ENCODE measurements at regions not wholly inside any gene's neighbourhood (a gene's known extent, or its start where the extent isn't known, plus 50 kb on each side); places are given as distances from the start of the nearest gene placed in this dataset.

- H4K91ac ChIP-seq (ENCODE audit: low read length): no peak overlapping the region
- H3K36me3 ChIP-seq (ENCODE audit: control insufficient read depth in 1 of 2, insufficient read depth in 2 of 2, low read depth in 1 of 2, low read length in 2 of 2): no peaks in the 10 kb centered on the region
- no peak overlapping the region for H3K4me3 ChIP-seq (ENCODE audit: insufficient read depth in 1 of 2, low read depth in 1 of 2, low read length in 2 of 2)
- H3K18ac ChIP-seq (ENCODE audit: low read depth in 1 of 2, low read length in 2 of 2): no peak overlapping the region
- no peaks in the 10 kb centered on the region for H3K27me3 ChIP-seq (ENCODE audit: control insufficient read depth in 1 of 2, insufficient read depth in 1 of 2, low read length in 2 of 2)
- H2AK5ac ChIP-seq (ENCODE audit: low read length, severe bottlenecking): no peak overlapping the region
- H2BK15ac ChIP-seq (ENCODE audit: low read depth, poor library complexity, severe bottlenecking): no peak overlapping the region
- no peak for DNase-seq
- H3K4me1 ChIP-seq (ENCODE audit: control insufficient read depth, insufficient read depth, low read depth, low read length): no peaks in the 10 kb centered on the region
- H3K27ac ChIP-seq (ENCODE audit: low read length, poor library complexity, severe bottlenecking): no peak overlapping the region
- no peak overlapping the region for H2BK5ac ChIP-seq (ENCODE audit: low read depth, low read length, poor library complexity, severe bottlenecking)
- H3K23ac ChIP-seq (ENCODE audit: low read length in 2 of 2): no peak overlapping the region
- no peak overlapping the region for H3K4me2 ChIP-seq (ENCODE audit: low read length, poor library complexity, severe bottlenecking)
- H3K9me3 ChIP-seq (ENCODE audit: control insufficient read depth, low read length): peaks cover under 1% of the 10 kb centered on the region
- H2AFZ ChIP-seq (ENCODE audit: low read depth, low read length): no peak overlapping the region
- H3K9ac ChIP-seq (ENCODE audit: low read length): no peak overlapping the region
- no peaks in the 10 kb centered on the region for H3K79me1 ChIP-seq (replicated peaks; ENCODE audit: low read length, poor library complexity, severe bottlenecking)
- H3K14ac ChIP-seq (ENCODE audit: low read length in 2 of 2): no peak overlapping the region
- no peak overlapping the region for H3K4ac ChIP-seq (ENCODE audit: low read depth in 1 of 2, low read length in 2 of 2)
- WGBS: 75% methylated on average over 1 of the region's 1 CpG
- no peak overlapping the region for H2BK120ac ChIP-seq (ENCODE audit: low read depth, low read length)
- H4K8ac ChIP-seq (ENCODE audit: low read length): no peak overlapping the region
- H2BK12ac ChIP-seq (ENCODE audit: low read length in 2 of 2): no peak overlapping the region
Observed at GRCh38 chr4:45578874-45579273, 545.0 kb downstream of the GABRG1 start.

- Histone ChIP-seq H4K8ac (ENCODE audit: low read length) (no peak overlapping the region), H3K18ac (ENCODE audit: low read depth in 1 of 2, low read length in 2 of 2) (no peak overlapping the region), H2AK5ac (ENCODE audit: low read length, severe bottlenecking) (no peak overlapping the region), H3K4me3 (ENCODE audit: insufficient read depth in 1 of 2, low read depth in 1 of 2, low read length in 2 of 2) (no peak overlapping the region), H3K14ac (ENCODE audit: low read length in 2 of 2) (no peak overlapping the region), H2BK12ac (ENCODE audit: low read length in 2 of 2) (no peak overlapping the region), H2AFZ (ENCODE audit: low read depth, low read length) (no peak overlapping the region), H3K36me3 (ENCODE audit: control insufficient read depth in 1 of 2, insufficient read depth in 2 of 2, low read depth in 1 of 2, low read length in 2 of 2) (no peaks in the 10 kb centered on the region), H3K9ac (ENCODE audit: low read length) (no peak overlapping the region), H3K79me1 (replicated peaks; ENCODE audit: low read length, poor library complexity, severe bottlenecking) (no peaks in the 10 kb centered on the region), H2BK5ac (ENCODE audit: low read depth, low read length, poor library complexity, severe bottlenecking) (no peak overlapping the region), H2BK120ac (ENCODE audit: low read depth, low read length) (no peak overlapping the region), H3K27me3 (ENCODE audit: control insufficient read depth in 1 of 2, insufficient read depth in 1 of 2, low read length in 2 of 2) (no peaks in the 10 kb centered on the region), H3K4me2 (ENCODE audit: low read length, poor library complexity, severe bottlenecking) (no peak overlapping the region), H2BK15ac (ENCODE audit: low read depth, poor library complexity, severe bottlenecking) (no peak overlapping the region), H4K91ac (ENCODE audit: low read length) (no peak overlapping the region), H3K9me3 (ENCODE audit: control insufficient read depth, low read length) (no peaks in the 10 kb centered on the region), H3K23ac (ENCODE audit: low read length in 2 of 2) (no peak overlapping the region), H3K4ac (ENCODE audit: low read depth in 1 of 2, low read length in 2 of 2) (no peak overlapping the region), H3K27ac (ENCODE audit: low read length, poor library complexity, severe bottlenecking) (no peak overlapping the region), H3K4me1 (ENCODE audit: control insufficient read depth, insufficient read depth, low read depth, low read length) (no peaks in the 10 kb centered on the region)
- no peak for DNase-seq
- WGBS: 59% methylated on average over 2 of the region's 2 CpGs
Observed at GRCh38 chr4:45576275-45576674, 547.6 kb downstream of the GABRG1 start.

- Histone ChIP-seq H4K91ac (ENCODE audit: low read length) (no peak overlapping the region), H3K9me3 (ENCODE audit: control insufficient read depth, low read length) (no peaks in the 10 kb centered on the region), H2AK5ac (ENCODE audit: low read length, severe bottlenecking) (no peak overlapping the region), H3K4me2 (ENCODE audit: low read length, poor library complexity, severe bottlenecking) (no peak overlapping the region), H3K14ac (ENCODE audit: low read length in 2 of 2) (no peak overlapping the region), H2BK15ac (ENCODE audit: low read depth, poor library complexity, severe bottlenecking) (no peak overlapping the region), H3K9ac (ENCODE audit: low read length) (no peak overlapping the region), H2AFZ (ENCODE audit: low read depth, low read length) (no peak overlapping the region), H3K23ac (ENCODE audit: low read length in 2 of 2) (no peak overlapping the region), H3K79me1 (replicated peaks; ENCODE audit: low read length, poor library complexity, severe bottlenecking) (no peaks in the 10 kb centered on the region), H2BK5ac (ENCODE audit: low read depth, low read length, poor library complexity, severe bottlenecking) (no peak overlapping the region), H3K27me3 (ENCODE audit: control insufficient read depth in 1 of 2, insufficient read depth in 1 of 2, low read length in 2 of 2) (no peaks in the 10 kb centered on the region), H3K4ac (ENCODE audit: low read depth in 1 of 2, low read length in 2 of 2) (no peak overlapping the region), H3K18ac (ENCODE audit: low read depth in 1 of 2, low read length in 2 of 2) (no peak overlapping the region), H2BK12ac (ENCODE audit: low read length in 2 of 2) (no peak overlapping the region), H4K8ac (ENCODE audit: low read length) (no peak overlapping the region), H2BK120ac (ENCODE audit: low read depth, low read length) (no peak overlapping the region), H3K27ac (ENCODE audit: low read length, poor library complexity, severe bottlenecking) (no peak overlapping the region), H3K36me3 (ENCODE audit: control insufficient read depth in 1 of 2, insufficient read depth in 2 of 2, low read depth in 1 of 2, low read length in 2 of 2) (no peaks in the 10 kb centered on the region), H3K4me1 (ENCODE audit: control insufficient read depth, insufficient read depth, low read depth, low read length) (no peaks in the 10 kb centered on the region), H3K4me3 (ENCODE audit: insufficient read depth in 1 of 2, low read depth in 1 of 2, low read length in 2 of 2) (no peak overlapping the region)
- DNase-seq: no peak
- WGBS: 60% methylated on average over 1 of the region's 1 CpG
Observed at GRCh38 chr4:45569619-45570018, 554.2 kb downstream of the GABRG1 start.

GRCh38 chr4:45568694-45569093 lies 555.2 kb downstream of the GABRG1 start:
- no peak overlapping the region for H3K18ac ChIP-seq (ENCODE audit: low read depth in 1 of 2, low read length in 2 of 2)
- H4K91ac ChIP-seq (ENCODE audit: low read length): no peak overlapping the region
- no peak overlapping the region for H3K14ac ChIP-seq (ENCODE audit: low read length in 2 of 2)
- H3K36me3 ChIP-seq (ENCODE audit: control insufficient read depth in 1 of 2, insufficient read depth in 2 of 2, low read depth in 1 of 2, low read length in 2 of 2): no peaks in the 10 kb centered on the region
- H3K23ac ChIP-seq (ENCODE audit: low read length in 2 of 2): no peak overlapping the region
- no peaks in the 10 kb centered on the region for H3K4me1 ChIP-seq (ENCODE audit: control insufficient read depth, insufficient read depth, low read depth, low read length)
- no peak overlapping the region for H3K9ac ChIP-seq (ENCODE audit: low read length)
- no peak overlapping the region for H2BK12ac ChIP-seq (ENCODE audit: low read length in 2 of 2)
- no peak overlapping the region for H4K8ac ChIP-seq (ENCODE audit: low read length)
- no peak overlapping the region for H2AK5ac ChIP-seq (ENCODE audit: low read length, severe bottlenecking)
- no peak overlapping the region for H3K4me2 ChIP-seq (ENCODE audit: low read length, poor library complexity, severe bottlenecking)
- no peak overlapping the region for H2BK120ac ChIP-seq (ENCODE audit: low read depth, low read length)
- H2AFZ ChIP-seq (ENCODE audit: low read depth, low read length): no peak overlapping the region
- H3K27me3 ChIP-seq (ENCODE audit: control insufficient read depth in 1 of 2, insufficient read depth in 1 of 2, low read length in 2 of 2): no peaks in the 10 kb centered on the region
- no peak overlapping the region for H3K4me3 ChIP-seq (ENCODE audit: insufficient read depth in 1 of 2, low read depth in 1 of 2, low read length in 2 of 2)
- no peaks in the 10 kb centered on the region for H3K79me1 ChIP-seq (replicated peaks; ENCODE audit: low read length, poor library complexity, severe bottlenecking)
- H2BK5ac ChIP-seq (ENCODE audit: low read depth, low read length, poor library complexity, severe bottlenecking): no peak overlapping the region
- no peak for DNase-seq
- no peak overlapping the region for H3K27ac ChIP-seq (ENCODE audit: low read length, poor library complexity, severe bottlenecking)
- 50% methylated on average over 2 of the region's 3 CpGs for WGBS
- no peak overlapping the region for H3K4ac ChIP-seq (ENCODE audit: low read depth in 1 of 2, low read length in 2 of 2)
- no peaks in the 10 kb centered on the region for H3K9me3 ChIP-seq (ENCODE audit: control insufficient read depth, low read length)
- H2BK15ac ChIP-seq (ENCODE audit: low read depth, poor library complexity, severe bottlenecking): no peak overlapping the region

All from mesenchymal stem cell (in vitro differentiated cells and primary cell).